ENCODE measurements at regions not wholly inside any gene's neighbourhood (a gene's known extent, or its start where the extent isn't known, plus 50 kb on each side); places are given as distances from the start of the nearest gene placed in this dataset.

DNA sequence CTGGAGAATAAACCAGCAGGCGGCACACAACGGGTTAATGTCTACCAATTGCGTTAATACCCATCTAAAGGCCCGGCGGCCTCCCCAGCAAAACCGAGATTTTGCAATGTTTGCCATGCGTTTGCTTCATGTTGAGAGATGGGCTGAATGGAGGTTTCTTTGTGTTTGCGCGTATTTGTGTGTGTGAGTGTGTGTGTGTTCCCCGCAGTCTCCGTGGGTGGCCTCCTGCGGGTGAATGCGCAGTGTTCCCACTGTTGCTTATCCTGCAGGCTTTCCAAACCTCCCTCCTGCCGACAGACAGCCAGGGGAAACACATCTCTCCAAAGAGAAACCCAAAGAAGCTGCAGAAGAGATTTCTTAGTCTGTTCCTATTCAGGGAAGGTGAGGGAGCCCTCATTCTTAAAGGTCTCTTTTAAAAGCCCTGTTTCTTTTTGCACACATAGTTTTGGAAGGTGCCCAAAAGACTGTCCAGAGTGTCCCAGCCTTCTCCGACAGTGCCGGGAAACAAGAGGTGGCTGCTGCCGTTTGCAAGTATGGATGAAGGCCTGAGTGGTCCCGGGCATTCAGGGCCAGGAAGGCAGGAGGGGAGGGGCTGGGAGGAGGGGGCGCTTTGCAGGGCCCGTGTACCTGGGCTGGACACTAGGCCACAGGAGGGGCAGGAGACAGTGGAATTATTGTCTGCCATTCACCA is 103.8 kb upstream of the ERCC6L2 start:
- TF ChIP-seq RCOR1 (conservative IDR thresholded peaks at IDR 0.05; ENCODE audit: low read depth, low read length): no peak
- TF ChIP-seq, protein P1, sequence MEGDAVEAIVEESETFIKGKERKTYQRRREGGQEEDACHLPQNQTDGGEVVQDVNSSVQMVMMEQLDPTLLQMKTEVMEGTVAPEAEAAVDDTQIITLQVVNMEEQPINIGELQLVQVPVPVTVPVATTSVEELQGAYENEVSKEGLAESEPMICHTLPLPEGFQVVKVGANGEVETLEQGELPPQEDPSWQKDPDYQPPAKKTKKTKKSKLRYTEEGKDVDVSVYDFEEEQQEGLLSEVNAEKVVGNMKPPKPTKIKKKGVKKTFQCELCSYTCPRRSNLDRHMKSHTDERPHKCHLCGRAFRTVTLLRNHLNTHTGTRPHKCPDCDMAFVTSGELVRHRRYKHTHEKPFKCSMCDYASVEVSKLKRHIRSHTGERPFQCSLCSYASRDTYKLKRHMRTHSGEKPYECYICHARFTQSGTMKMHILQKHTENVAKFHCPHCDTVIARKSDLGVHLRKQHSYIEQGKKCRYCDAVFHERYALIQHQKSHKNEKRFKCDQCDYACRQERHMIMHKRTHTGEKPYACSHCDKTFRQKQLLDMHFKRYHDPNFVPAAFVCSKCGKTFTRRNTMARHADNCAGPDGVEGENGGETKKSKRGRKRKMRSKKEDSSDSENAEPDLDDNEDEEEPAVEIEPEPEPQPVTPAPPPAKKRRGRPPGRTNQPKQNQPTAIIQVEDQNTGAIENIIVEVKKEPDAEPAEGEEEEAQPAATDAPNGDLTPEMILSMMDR (IDR thresholded peaks at IDR 0.05 in 2 of 3, conservative IDR thresholded peaks at IDR 0.05 in 1 of 3; ENCODE audit: control insufficient read depth in 2 of 3, extremely low read depth in 1 of 3, insufficient read depth in 1 of 3, low read depth in 3 of 3, low read length in 3 of 3): no peak
- TF ChIP-seq SPI1 (IDR thresholded peaks at IDR 0.05; ENCODE audit: borderline replicate concordance, insufficient read depth, low read depth, low read length): no peak
- no peak for TF ChIP-seq RAD21 (IDR thresholded peaks at IDR 0.05; ENCODE audit: insufficient read depth, low read depth, low read length)
- no peak for TF ChIP-seq NFYA (IDR thresholded peaks at IDR 0.05; ENCODE audit: borderline replicate concordance, low read depth, low read length)
- no peak for TF ChIP-seq MXI1 (IDR thresholded peaks at IDR 0.05; ENCODE audit: low read depth, low read length)
